ENCODE measurements at regions not wholly inside any gene's neighbourhood (a gene's known extent, or its start where the extent isn't known, plus 50 kb on each side); places are given as distances from the start of the nearest gene placed in this dataset.
"Not testable (repeated sequence)": the region's sequence is repeated elsewhere in the genome, so short reads cannot be mapped to it uniquely, and the experiment has no call there.

DNA sequence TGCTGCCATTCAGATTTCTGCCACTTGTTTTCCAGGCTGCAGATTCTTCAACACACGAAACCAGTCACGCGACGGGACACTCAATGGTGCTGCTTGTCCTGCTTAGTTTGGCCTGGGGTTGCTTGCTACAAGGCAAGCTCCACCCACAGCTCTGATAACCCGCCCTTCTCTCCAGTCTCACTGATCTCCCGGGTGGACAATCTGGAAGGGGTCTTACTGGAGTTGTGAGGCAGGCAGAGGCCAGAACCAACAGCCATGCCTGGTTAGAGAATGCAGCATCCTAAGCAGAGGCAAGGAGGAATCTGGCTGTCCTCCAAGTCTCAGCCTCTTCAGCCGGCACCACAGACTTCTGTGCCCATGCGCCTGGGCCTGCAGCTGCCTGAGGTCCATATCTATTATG lies 119.1 kb downstream of the KCNJ12 start:
- TF ChIP-seq CTCF (IDR thresholded peaks at IDR 0.05; ENCODE audit: low read depth, low read length): no peak

DNA sequence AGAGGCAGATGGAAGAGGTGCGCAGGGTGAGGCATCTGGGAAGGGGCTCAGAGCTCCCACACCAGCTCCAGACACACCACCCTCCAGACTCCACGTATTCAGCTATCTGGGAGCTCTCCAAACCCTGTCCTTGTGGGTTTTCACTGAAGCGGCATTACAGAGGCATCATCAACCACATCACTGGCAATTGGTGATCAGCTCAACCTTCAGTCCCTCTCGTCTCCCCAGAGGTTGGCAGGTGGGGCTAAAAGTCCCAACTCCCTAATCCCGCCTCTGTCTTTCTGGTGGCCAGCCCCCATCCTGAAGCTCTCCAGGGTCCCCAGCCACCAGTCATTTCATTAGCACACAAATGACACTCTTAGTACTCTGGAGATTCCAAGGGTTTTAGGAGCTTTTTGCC lies 123.9 kb downstream of the KCNJ12 start:
- no peak for TF ChIP-seq CTCF (IDR thresholded peaks at IDR 0.05; ENCODE audit: low read depth, low read length)
- no peak overlapping the region for H3K4me3 ChIP-seq (ENCODE audit: low read depth, low read length)

More for the DNA sequence above, 119.1 kb downstream of the KCNJ12 start:
- no peak overlapping the region for H3K4me3 ChIP-seq (ENCODE audit: low read depth, low read length)

DNA sequence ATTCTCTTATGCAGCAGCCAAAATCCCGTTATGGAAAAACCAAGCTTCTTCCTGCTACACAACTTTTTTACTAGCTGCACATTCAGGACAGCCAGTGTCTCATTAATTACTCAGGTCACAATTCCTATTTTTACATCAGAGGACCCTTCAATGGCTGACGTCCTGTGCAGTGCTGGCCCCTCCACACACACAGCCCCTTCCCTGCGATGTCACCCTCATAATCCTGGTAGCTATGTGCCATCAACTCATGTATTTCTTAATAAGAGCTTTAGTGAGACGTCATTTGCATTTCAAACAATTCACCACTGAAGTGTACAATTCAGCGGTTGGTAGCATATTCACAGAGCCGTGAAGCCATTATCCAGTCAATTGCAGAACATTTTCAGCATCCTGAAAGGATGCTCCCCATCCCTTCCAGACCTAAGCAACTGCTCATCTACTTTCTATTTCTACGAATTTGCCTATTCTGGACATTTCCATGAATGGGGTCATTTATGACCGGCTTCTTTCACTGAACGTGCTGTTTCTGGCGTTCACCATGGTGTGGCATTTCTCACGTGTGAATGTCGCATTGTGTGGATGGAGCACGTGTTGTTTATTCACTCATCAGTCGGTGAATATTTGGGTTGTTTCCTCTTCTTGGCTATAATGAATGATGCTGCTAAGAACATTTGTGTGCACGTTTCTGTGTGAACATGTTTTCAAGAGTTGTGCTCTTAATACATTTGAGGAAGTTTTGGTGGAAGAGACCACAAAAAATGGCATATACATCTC lies 126.0 kb downstream of the KCNJ12 start:
- H3K4me3 ChIP-seq (ENCODE audit: low read depth, low read length): not testable (repeated sequence)

- no peak overlapping the region for H3K4me3 ChIP-seq (ENCODE audit: low read depth, low read length)
- TF ChIP-seq CTCF (IDR thresholded peaks at IDR 0.05; ENCODE audit: low read depth, low read length): no peak
Observed at GRCh38 chr17:21505819-21506815, 130.0 kb downstream of the KCNJ12 start.

GRCh38 chr17:21507806-21508205 lies 131.6 kb downstream of the KCNJ12 start:
- H3K4me3 ChIP-seq (ENCODE audit: low read depth, low read length): not testable (repeated sequence)

DNA sequence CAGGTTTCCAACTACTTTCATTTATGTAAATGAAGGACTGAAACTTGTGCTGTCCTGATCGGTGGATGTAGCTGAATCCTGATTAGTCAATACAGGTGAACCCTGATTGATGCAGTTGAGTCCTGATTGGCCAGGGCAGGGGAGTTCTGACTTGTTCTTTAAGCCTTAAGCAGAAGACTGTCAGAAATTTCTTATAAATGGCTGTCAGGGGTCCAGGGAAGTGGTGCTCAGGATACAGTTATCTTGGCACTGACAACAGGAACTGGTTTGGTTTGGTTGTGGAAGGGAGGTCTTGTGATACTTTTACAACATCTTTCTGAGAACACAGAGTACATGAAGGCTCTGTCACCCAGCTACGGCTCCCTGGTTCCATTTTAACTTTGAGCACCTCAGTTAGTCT lies 132.1 kb downstream of the KCNJ12 start:
- no peak overlapping the region for H3K4me3 ChIP-seq (ENCODE audit: low read depth, low read length)
- TF ChIP-seq CTCF (IDR thresholded peaks at IDR 0.05; ENCODE audit: low read depth, low read length): no peak

DNA sequence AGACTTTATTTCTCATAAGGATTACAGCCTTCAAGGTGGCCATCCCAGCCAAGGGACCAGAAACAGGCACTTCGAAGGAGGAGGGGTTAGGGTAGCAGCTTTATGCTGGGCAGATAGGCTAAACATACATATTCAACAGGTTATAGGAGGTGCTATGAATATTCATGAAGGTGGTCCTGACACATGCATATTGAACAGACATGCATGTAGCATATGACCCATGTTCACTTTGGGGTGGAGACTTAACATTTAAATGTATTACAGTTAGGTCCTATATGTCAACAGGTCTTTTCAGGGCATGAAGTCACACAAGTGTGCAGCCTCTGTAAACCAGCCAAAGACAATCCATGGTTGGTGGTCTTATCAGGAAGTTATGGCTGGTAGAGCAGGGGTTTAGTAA lies 133.2 kb downstream of the KCNJ12 start:
- H3K4me3 ChIP-seq (ENCODE audit: low read depth, low read length): not testable (repeated sequence)

DNA sequence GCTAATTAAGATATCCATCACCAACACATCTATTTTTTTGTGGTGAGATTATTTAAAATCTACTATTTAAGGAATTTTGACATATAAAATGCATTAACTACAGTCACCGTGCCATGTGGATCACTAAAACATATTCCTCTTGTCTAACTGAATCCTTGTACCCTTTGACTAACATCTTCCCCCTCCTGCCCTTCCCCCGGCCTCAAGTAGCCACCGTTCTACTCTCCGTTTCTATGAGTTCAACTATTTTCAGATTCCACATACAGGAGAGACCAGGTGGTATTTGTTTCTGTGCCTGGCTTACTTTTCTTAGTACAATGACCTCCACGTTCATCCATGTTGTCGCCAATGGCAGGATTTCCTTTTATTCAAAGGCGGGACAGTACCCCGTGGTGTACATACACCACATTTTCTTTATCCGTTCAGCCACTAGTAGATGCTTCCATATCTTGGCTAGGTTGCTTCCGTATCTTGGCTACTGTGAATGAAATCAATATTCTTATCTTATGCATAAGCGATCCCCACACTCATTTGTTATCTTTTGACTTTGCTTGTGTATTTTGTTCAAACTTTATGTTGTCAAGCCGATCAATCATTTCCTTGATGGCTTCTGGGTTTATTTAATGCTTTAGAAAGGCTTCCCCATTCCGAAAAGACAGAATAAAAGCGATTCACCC lies 134.7 kb downstream of the KCNJ12 start:
- peak overlapping the region; percentile 45 for H3K4me3 ChIP-seq (ENCODE audit: low read depth, low read length)
- TF ChIP-seq CTCF (IDR thresholded peaks at IDR 0.05; ENCODE audit: low read depth, low read length): no peak
